ENCODE measurements at regions not wholly inside any gene's neighbourhood (a gene's known extent, or its start where the extent isn't known, plus 50 kb on each side); places are given as distances from the start of the nearest gene placed in this dataset.

DNA sequence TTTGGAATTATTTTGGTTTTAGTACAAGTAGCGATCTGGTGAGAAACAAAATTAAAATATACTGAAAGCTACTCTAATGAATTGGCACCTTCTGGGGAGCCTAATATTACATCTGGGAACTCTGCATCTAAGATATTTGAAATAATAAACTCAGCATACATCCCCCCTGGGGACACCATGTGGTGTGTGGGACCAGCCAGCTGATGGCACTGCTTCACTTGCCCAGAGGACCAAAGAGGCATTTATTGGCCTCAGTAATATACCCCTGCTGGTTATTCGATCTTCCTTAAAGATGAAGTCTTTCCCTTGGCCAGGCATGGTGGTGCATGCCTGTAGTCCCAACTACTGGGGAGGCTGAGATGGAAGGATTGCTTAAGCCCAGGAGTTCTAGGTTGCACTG, 195.1 kb upstream of the AUTS2 start:
- no peaks in the 10 kb centered on the region for H3K4me1 ChIP-seq (ENCODE audit: control insufficient read depth in 2 of 3, insufficient read depth in 2 of 3, low read depth in 1 of 3, low read length in 3 of 3)
- no peak overlapping the region for H3K27ac ChIP-seq (ENCODE audit: low read depth in 2 of 2, low read length in 2 of 2)
- FAIRE-seq = no peak
- intact Hi-C loops (cut with DNase I) = no loop called here
- H3K4me3 ChIP-seq (ENCODE audit: low read length in 3 of 3) = no peak overlapping the region
- H3K36me3 ChIP-seq (ENCODE audit: control insufficient read depth in 2 of 3, insufficient read depth in 3 of 3, low read length in 3 of 3) = no peaks in the 10 kb centered on the region
- no peaks in the 10 kb centered on the region for H3K27me3 ChIP-seq (ENCODE audit: control insufficient read depth, insufficient read depth, low read length)
- peak; percentile 12 for TF ChIP-seq CTCF (IDR thresholded peaks at IDR 0.05; ENCODE audit: borderline replicate concordance, extremely low read depth, insufficient read depth)
- no peak for DNase-seq
- no peaks in the 10 kb centered on the region for H3K9me3 ChIP-seq (ENCODE audit: control insufficient read depth in 2 of 3, insufficient read depth in 1 of 3, low read length in 3 of 3)
- no peak overlapping the region for H3K9ac ChIP-seq (ENCODE audit: low read length in 3 of 3)

DNA sequence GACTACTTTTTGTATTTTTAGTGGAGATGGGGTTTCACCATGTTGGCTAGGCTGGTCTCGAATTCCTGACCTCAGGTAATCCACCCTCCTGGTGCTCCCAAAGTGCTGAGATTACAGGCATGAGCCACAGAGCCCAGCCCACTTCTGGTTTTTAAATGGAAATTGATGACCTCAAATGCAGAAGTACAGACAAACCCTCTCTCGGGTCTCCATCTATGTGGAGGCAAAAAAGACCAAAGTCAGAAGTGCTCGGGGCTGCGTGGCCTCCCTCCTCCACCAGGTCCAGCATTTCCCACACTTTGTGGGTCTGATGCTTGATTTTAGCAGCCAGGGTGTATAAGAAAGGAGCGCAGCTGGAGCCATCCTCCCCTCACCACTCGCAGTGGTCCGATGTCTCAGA, 187.3 kb upstream of the AUTS2 start:
- DNase-seq (no peak), FAIRE-seq (no peak)
- intact Hi-C loops (cut with DNase I) = no loop called here

GRCh38 chr7:69411466-69411865, 186.8 kb upstream of the AUTS2 start:
- Histone ChIP-seq H3K36me3 (ENCODE audit: control insufficient read depth in 2 of 3, insufficient read depth in 3 of 3, low read length in 3 of 3) (no peaks in the 10 kb centered on the region), H3K9me3 (ENCODE audit: control insufficient read depth in 2 of 3, insufficient read depth in 1 of 3, low read length in 3 of 3) (no peaks in the 10 kb centered on the region), H3K4me3 (ENCODE audit: low read length in 3 of 3) (no peak overlapping the region), H3K9ac (ENCODE audit: low read length in 3 of 3) (no peak overlapping the region), H3K4me1 (ENCODE audit: control insufficient read depth in 2 of 3, insufficient read depth in 2 of 3, low read depth in 1 of 3, low read length in 3 of 3) (no peaks in the 10 kb centered on the region), H3K27ac (ENCODE audit: low read depth in 2 of 2, low read length in 2 of 2) (no peak overlapping the region), H3K27me3 (ENCODE audit: control insufficient read depth, insufficient read depth, low read length) (no peaks in the 10 kb centered on the region)
- intact Hi-C loops (cut with DNase I) = no loop called here
- no peak for TF ChIP-seq CTCF (IDR thresholded peaks at IDR 0.05; ENCODE audit: borderline replicate concordance, extremely low read depth, insufficient read depth)
- DNase-seq = peak in 3 of 5 donors; percentile 34 to 60 (median 39)
- no peak for FAIRE-seq

More for the DNA sequence above, 187.3 kb upstream of the AUTS2 start:
- Histone ChIP-seq H3K4me3 (ENCODE audit: low read length in 3 of 3) (no peak overlapping the region), H3K36me3 (ENCODE audit: control insufficient read depth in 2 of 3, insufficient read depth in 3 of 3, low read length in 3 of 3) (no peaks in the 10 kb centered on the region), H3K4me1 (ENCODE audit: control insufficient read depth in 2 of 3, insufficient read depth in 2 of 3, low read depth in 1 of 3, low read length in 3 of 3) (no peaks in the 10 kb centered on the region), H3K27me3 (ENCODE audit: control insufficient read depth, insufficient read depth, low read length) (no peaks in the 10 kb centered on the region), H3K9me3 (ENCODE audit: control insufficient read depth in 2 of 3, insufficient read depth in 1 of 3, low read length in 3 of 3) (no peaks in the 10 kb centered on the region), H3K27ac (ENCODE audit: low read depth in 2 of 2, low read length in 2 of 2) (no peak overlapping the region), H3K9ac (ENCODE audit: low read length in 3 of 3) (no peak overlapping the region)
- TF ChIP-seq CTCF (IDR thresholded peaks at IDR 0.05; ENCODE audit: borderline replicate concordance, extremely low read depth, insufficient read depth) = no peak

Data from kidney (tissue), 13 donors.